Left ventricle myocardium inferior (tissue), 1 donor: ENCODE measurements at regions not wholly inside any gene's neighbourhood (a gene's known extent, or its start where the extent isn't known, plus 50 kb on each side); places are given as distances from the start of the nearest gene placed in this dataset.

ENCODE experiments used
- DNase-seq: peaks from one replicate; pipeline ENCODE4 v3.0.0-alpha.2; 2020
- H3K27ac ChIP-seq: fragments of 200-600 bp; replicated peaks from 2 replicates; pipeline ENCODE4 v1.8.0; 2021
- H3K27me3 ChIP-seq: fragments of 200-600 bp; 2 replicates; pipeline ENCODE4 v1.8.0; 2021; ENCODE audit warnings: low read depth
- H3K36me3 ChIP-seq: fragments of 200-600 bp; 2 replicates; pipeline ENCODE4 v1.8.0; 2021
- H3K4me1 ChIP-seq: fragments of 200-600 bp; 2 replicates; pipeline ENCODE4 v1.8.0; 2021
- H3K4me3 ChIP-seq: fragments of 200-600 bp; 2 replicates; pipeline ENCODE4 v1.8.0; 2021; ENCODE audit warnings: mild to moderate bottlenecking, moderate library complexity
- H3K9me3 ChIP-seq: fragments of 200-600 bp; replicated peaks from 2 replicates; pipeline ENCODE4 v1.8.0; 2021
- CTCF ChIP-seq: fragments of 200-600 bp; IDR thresholded peaks from 2 replicates; pipeline ENCODE4 v1.8.0; 2021; ENCODE audit warnings: antibody characterized with exemption, mild to moderate bottlenecking, borderline replicate concordance
- intact Hi-C: fragments of 100-400 bp; cut with micrococcal nuclease; formaldehyde crosslinking; loops from one replicate; pipeline ENCODE4 v1.11.0; 2022
- donor health status: DM: no; HTN: yes; CAD: no; lungs with severe emphysema.

DNA sequence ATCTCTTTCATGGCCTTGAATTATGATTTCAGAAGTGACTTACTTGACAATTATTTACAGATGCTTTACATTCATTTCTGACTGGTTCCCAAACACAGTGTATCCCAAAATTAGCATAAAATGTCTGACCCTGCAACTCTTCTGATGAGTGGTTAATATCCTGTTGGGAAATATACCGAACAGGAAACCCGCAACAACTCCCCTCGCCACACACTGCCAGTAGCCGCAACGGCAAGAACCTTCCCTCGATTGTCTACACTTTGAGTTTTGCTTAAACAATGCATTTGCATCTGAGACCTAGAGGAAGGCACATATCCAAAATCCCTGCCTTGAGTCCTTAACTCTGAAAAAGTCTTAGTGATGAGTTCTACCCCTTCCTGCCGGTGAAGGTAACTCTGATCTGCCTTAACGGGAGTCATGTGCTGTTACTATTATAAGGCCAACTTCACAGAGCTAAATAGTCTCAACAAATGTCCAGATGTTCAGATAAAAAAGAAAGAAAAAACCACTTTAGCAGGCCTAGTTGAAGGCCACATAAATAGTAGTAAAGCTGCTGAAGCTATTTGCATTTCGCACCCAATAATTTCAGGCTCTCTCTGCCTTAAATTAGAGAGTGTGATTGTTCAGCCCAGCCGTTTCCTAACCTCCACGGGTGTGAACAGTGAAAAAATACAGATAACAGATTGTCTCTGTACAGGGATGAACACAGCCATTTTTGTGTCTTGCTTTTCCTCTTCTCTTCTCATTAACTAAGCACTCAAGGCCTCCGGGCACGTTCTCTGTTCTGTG, 321.1 kb downstream of the HS3ST3B1 start:
- intact Hi-C loops = no loop called here
- TF ChIP-seq CTCF = no peak

GRCh38 chr17:14619821-14620220, 318.9 kb downstream of the HS3ST3B1 start:
- Histone ChIP-seq H3K27ac (no peak overlapping the region), H3K4me3 (no peak overlapping the region), H3K4me1 (no peaks in the 10 kb centered on the region), H3K27me3 (no peaks in the 10 kb centered on the region), H3K36me3 (no peaks in the 10 kb centered on the region), H3K9me3 (no peaks in the 10 kb centered on the region)
- DNase-seq = no peak
- no peak for TF ChIP-seq CTCF
- intact Hi-C loops = no loop called here

More for the DNA sequence above, 321.1 kb downstream of the HS3ST3B1 start:
- Histone ChIP-seq H3K36me3 (no peaks in the 10 kb centered on the region), H3K27me3 (peaks cover 8% of the 10 kb centered on the region), H3K9me3 (no peaks in the 10 kb centered on the region), H3K4me1 (no peaks in the 10 kb centered on the region), H3K27ac (no peak overlapping the region), H3K4me3 (no peak overlapping the region)
- no peak for DNase-seq

- no peaks in the 10 kb centered on the region for H3K4me1 ChIP-seq
These were observed 315.6 kb downstream of the HS3ST3B1 start for GRCh38 chr17:14616528-14616927.

GRCh38 chr17:14605267-14605599, 304.4 kb downstream of the HS3ST3B1 start:
- Histone ChIP-seq H3K4me3 (no peak overlapping the region), H3K36me3 (no peaks in the 10 kb centered on the region), H3K27ac (peak overlapping the region; percentile 22), H3K27me3 (peaks cover 4% of the 10 kb centered on the region), H3K9me3 (peaks cover 27% of the 10 kb centered on the region), H3K4me1 (no peaks in the 10 kb centered on the region)
- no peak for TF ChIP-seq CTCF
- intact Hi-C loops = no loop called here
- DNase-seq = peak; percentile 15

More at GRCh38 chr17:14616528-14616927, 315.6 kb downstream of the HS3ST3B1 start:
- no peaks in the 10 kb centered on the region for H3K36me3 ChIP-seq
- no peak overlapping the region for H3K27ac ChIP-seq
- no peak overlapping the region for H3K4me3 ChIP-seq
- no peak for TF ChIP-seq CTCF
- no peaks in the 10 kb centered on the region for H3K9me3 ChIP-seq
- intact Hi-C loops = no loop called here
- DNase-seq = no peak
- no peaks in the 10 kb centered on the region for H3K27me3 ChIP-seq

GRCh38 chr17:14604591-14605266, 303.8 kb downstream of the HS3ST3B1 start:
- no peak for DNase-seq
- intact Hi-C loops = no loop called here
- no peak for TF ChIP-seq CTCF
- Histone ChIP-seq H3K27me3 (peaks cover 2% of the 10 kb centered on the region), H3K27ac (peak overlapping the region; percentile 22), H3K9me3 (peaks cover 28% of the 10 kb centered on the region), H3K4me3 (no peak overlapping the region), H3K4me1 (no peaks in the 10 kb centered on the region), H3K36me3 (no peaks in the 10 kb centered on the region)
